ENCODE measurements at regions not wholly inside any gene's neighbourhood (a gene's known extent, or its start where the extent isn't known, plus 50 kb on each side); places are given as distances from the start of the nearest gene placed in this dataset.

GRCh38 chr1:222021129-222021528 lies 279.2 kb upstream of the DUSP10 start:
- ATAC-seq (ENCODE audit: low read depth in 2 of 2) (no peak), DNase-seq (no peak)
- Mint-ChIP-seq H3K4me3 (no peak overlapping the region), H3K27me3 (peaks cover 0 to 3% (median under 1%) of the 10 kb centered on the region in 3 donors), H3K36me3 (no peaks in the 10 kb centered on the region), H3K27ac (no peak overlapping the region), H3K4me1 (no peaks in the 10 kb centered on the region), H3K9me3 (peaks cover 0 to 2% (median 0%) of the 10 kb centered on the region in 7 donors)

- DNase-seq (no peak), ATAC-seq (ENCODE audit: low read depth in 2 of 2) (no peak)
- Mint-ChIP-seq H3K9me3 (peaks cover 0 to 2% (median 0%) of the 10 kb centered on the region in 7 donors), H3K27ac (no peak overlapping the region), H3K4me1 (no peaks in the 10 kb centered on the region), H3K36me3 (no peaks in the 10 kb centered on the region), H3K27me3 (no peaks in the 10 kb centered on the region), H3K4me3 (no peak overlapping the region)
Measured at GRCh38 chr1:222020553-222020952, 278.7 kb upstream of the DUSP10 start.

DNA sequence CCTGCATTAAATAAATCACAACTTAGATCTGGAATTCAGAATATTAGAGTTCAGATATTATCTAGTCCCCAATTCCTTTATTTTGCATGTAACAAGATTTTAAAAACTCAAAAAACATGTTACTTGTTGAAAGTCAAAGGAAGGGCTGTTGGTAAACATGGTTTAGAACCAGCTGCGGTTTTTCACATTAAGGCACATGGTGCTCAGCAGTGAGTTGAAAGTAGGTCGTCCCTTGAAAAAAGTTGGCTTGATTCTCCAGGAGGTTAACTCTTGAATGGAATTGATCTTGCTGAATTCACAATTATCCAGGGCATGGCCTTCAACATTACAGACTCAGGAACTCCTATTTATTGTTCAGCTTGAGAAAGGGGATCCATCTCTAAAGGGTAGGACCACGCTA lies 277.1 kb upstream of the DUSP10 start:
- H3K9me3 Mint-ChIP-seq: peaks cover 0 to 2% (median 0%) of the 10 kb centered on the region in 7 donors
- H3K36me3 Mint-ChIP-seq: no peaks in the 10 kb centered on the region
- H3K27me3 Mint-ChIP-seq: no peaks in the 10 kb centered on the region
- peak overlapping the region in 1 of 6 donors; percentile 6 for H3K27ac Mint-ChIP-seq
- ATAC-seq (ENCODE audit: low read depth in 2 of 2) (no peak), DNase-seq (no peak)
- no peak overlapping the region for H3K4me3 Mint-ChIP-seq
- no peaks in the 10 kb centered on the region for H3K4me1 Mint-ChIP-seq

DNA sequence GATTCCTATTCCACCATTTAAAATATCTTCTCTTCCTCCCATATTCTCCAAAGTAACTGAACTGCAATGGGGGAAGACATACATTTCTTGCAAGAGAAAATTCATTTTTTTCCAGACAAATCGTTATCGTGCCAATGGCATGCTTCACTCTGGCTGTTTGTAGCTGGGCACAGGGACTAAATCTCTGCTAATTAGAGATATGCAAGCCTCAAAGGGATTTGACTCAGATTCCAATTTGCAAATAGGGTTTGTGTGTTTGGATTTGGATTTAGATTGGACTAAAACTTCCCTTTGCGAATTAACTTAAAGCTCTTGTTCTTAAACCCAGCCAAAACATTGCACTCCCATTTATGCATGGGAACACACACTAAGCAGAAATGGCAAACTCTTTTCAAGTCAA lies 276.2 kb upstream of the DUSP10 start:
- Mint-ChIP-seq H3K36me3 (no peaks in the 10 kb centered on the region), H3K27ac (no peak overlapping the region), H3K4me3 (no peak overlapping the region), H3K4me1 (no peaks in the 10 kb centered on the region), H3K27me3 (peaks cover 0 to 6% (median 0%) of the 10 kb centered on the region in 3 donors), H3K9me3 (no peaks in the 10 kb centered on the region)
- no peak for ATAC-seq (ENCODE audit: low read depth in 2 of 2)
- no peak for DNase-seq

DNA sequence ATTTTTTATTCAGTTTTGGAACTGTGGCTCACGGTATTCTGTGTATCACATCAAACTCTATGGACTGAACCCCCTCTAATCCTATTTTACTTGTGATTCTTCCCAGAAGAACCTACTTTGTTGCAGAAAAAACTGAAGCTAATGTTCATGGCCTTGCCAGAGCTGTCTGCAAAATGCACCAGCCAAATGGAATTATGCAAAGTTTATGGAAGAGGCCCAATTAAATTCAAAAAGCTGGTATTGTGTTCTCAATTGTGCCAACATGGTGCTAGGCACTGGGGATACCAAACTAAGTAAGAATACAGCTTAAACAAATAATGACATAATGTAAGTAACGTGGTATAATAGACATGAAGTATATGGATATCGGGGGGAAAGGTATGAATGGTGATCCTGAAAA lies 273.8 kb upstream of the DUSP10 start:
- Mint-ChIP-seq H3K36me3 (no peaks in the 10 kb centered on the region), H3K4me1 (no peaks in the 10 kb centered on the region), H3K27me3 (peaks cover 0 to 6% (median 0%) of the 10 kb centered on the region in 3 donors), H3K9me3 (no peaks in the 10 kb centered on the region), H3K27ac (no peak overlapping the region), H3K4me3 (no peak overlapping the region)
- DNase-seq: no peak
- no peak for ATAC-seq (ENCODE audit: low read depth in 2 of 2)

DNA sequence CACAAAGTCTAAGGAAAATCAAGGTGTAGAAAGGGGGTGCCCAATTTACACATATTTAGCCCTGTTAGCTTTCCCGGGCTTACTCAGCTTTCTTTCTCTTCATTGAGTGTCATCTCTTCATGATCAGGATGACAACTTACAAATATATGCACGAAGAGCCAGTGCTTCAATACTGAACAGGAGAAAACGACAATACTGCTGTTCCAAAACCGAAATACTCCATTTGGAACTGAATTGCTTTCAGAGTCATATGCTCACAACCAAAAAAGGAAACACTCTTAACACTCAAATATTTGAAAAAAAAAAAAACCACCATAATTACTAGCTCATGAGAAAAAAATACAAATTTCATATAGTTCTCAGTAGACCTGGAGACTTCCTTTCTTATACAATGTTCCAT lies 272.1 kb upstream of the DUSP10 start:
- Mint-ChIP-seq H3K27ac (no peak overlapping the region), H3K27me3 (peaks cover 0 to 6% (median 0%) of the 10 kb centered on the region in 3 donors), H3K36me3 (no peaks in the 10 kb centered on the region), H3K4me1 (peaks cover under 1 to 2% (median 2%) of the 10 kb centered on the region in 3 donors), H3K9me3 (no peaks in the 10 kb centered on the region), H3K4me3 (no peak overlapping the region)
- DNase-seq (no peak), ATAC-seq (ENCODE audit: low read depth in 2 of 2) (no peak)

DNA sequence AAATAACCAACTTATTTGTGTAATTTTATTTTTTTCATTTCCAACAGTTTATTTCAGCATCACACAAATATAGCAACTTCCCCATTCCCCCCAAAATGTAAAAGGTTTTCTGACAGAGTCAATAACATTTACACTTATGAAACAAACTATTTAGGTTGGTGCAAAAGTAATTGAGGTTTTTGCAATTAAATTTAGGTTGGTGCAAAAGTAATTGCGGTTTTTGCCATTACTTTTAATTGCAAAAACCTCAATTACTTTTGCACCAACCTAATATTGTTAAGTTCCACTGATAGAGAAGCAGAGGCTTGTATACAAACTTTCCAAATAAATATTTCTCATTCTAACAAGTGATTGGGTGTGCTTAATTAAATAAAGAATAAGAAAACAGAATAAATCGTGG lies 270.9 kb upstream of the DUSP10 start:
- Mint-ChIP-seq H3K27ac (no peak overlapping the region), H3K9me3 (no peaks in the 10 kb centered on the region), H3K27me3 (peaks cover 0 to 6% (median 0%) of the 10 kb centered on the region in 3 donors), H3K4me3 (no peak overlapping the region), H3K36me3 (no peaks in the 10 kb centered on the region), H3K4me1 (peaks cover 4 to 6% (median 5%) of the 10 kb centered on the region in 3 donors)
- DNase-seq: no peak
- no peak for ATAC-seq (ENCODE audit: low read depth in 2 of 2)

GRCh38 chr1:222010306-222010705 lies 268.4 kb upstream of the DUSP10 start:
- Mint-ChIP-seq H3K27me3 (peaks cover 0 to 6% (median 0%) of the 10 kb centered on the region in 3 donors), H3K27ac (no peak overlapping the region), H3K4me3 (no peak overlapping the region), H3K36me3 (no peaks in the 10 kb centered on the region), H3K4me1 (peaks cover 4 to 6% (median 5%) of the 10 kb centered on the region in 3 donors), H3K9me3 (no peaks in the 10 kb centered on the region)
- no peak for ATAC-seq (ENCODE audit: low read depth in 2 of 2)
- DNase-seq: no peak

DNA sequence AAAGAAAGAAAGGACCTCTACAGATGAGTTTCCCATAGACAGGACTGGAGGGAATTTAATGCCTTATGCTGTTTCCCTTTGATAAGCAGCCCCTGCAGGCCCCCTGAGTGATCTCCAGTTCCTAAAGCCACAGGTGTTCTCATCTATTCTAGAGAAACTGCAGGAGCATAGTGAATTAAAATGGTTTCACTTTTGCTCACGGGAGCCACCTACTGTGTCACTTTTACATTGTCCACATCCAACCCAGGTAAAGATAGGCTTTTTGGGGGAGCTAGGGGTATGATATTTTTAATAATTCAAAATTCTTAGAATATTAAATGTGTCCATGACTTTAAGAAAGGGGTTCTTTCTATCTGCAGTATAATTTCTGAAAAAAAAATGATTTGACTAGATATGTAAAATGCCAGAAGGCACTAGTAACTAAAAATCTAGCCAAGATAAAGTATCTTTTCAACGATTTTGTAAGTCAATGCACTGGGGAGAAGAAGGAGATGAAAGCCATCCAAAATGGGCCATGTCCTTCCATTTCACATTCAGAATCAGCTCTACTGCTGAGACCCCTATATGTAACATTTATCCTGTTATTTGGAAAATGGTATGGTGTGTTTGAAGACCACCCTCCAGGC lies 267.3 kb upstream of the DUSP10 start:
- Mint-ChIP-seq H3K4me3 (peak overlapping the region in 1 of 8 donors; percentile 15), H3K36me3 (no peaks in the 10 kb centered on the region), H3K9me3 (no peaks in the 10 kb centered on the region), H3K27me3 (peaks cover 0 to 6% (median 5%) of the 10 kb centered on the region in 3 donors), H3K27ac (peak overlapping the region in 2 of 6 donors; percentile 49 to 70), H3K4me1 (peaks cover 4 to 6% (median 5%) of the 10 kb centered on the region in 3 donors)
- ATAC-seq (ENCODE audit: low read depth in 2 of 2): peak; percentile 79 to 85
- peak; percentile 32 for DNase-seq

- H3K27me3 Mint-ChIP-seq: peaks cover 0 to 5% (median 0%) of the 10 kb centered on the region in 3 donors
- H3K4me1 Mint-ChIP-seq: peaks cover 4 to 6% (median 5%) of the 10 kb centered on the region in 3 donors
- ATAC-seq (ENCODE audit: low read depth in 2 of 2) (no peak), DNase-seq (no peak)
- no peaks in the 10 kb centered on the region for H3K36me3 Mint-ChIP-seq
- H3K27ac Mint-ChIP-seq: peak overlapping the region in 1 of 6 donors; percentile 5
- H3K9me3 Mint-ChIP-seq: no peaks in the 10 kb centered on the region
- no peak overlapping the region for H3K4me3 Mint-ChIP-seq
Measured at GRCh38 chr1:222006715-222007114, 264.8 kb upstream of the DUSP10 start.

DNA sequence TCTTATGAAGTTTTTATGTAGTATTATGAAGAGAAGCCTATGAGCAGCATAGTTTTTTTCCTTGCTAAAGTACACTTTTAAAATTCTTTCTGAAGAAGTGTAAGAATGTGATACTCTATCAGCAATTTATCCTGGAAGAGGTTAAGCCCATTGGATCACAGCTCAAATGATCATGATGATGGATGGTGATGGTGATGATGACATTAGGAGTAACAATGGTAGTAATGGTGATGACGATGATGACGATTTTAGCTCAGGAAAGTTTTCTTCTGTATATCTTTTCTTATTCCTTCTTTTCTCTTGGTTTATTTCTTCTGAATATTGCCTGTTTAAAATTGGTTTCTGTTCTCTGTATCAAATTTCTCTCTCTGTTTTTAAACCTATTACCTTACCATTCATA lies 262.9 kb upstream of the DUSP10 start:
- ATAC-seq (ENCODE audit: low read depth in 2 of 2) (no peak), DNase-seq (no peak)
- peaks cover 0 to 5% (median 0%) of the 10 kb centered on the region in 3 donors for H3K27me3 Mint-ChIP-seq
- H3K4me3 Mint-ChIP-seq: no peak overlapping the region
- H3K4me1 Mint-ChIP-seq: peaks cover 4 to 6% (median 5%) of the 10 kb centered on the region in 3 donors
- no peaks in the 10 kb centered on the region for H3K9me3 Mint-ChIP-seq
- H3K36me3 Mint-ChIP-seq: no peaks in the 10 kb centered on the region
- H3K27ac Mint-ChIP-seq: no peak overlapping the region

DNA sequence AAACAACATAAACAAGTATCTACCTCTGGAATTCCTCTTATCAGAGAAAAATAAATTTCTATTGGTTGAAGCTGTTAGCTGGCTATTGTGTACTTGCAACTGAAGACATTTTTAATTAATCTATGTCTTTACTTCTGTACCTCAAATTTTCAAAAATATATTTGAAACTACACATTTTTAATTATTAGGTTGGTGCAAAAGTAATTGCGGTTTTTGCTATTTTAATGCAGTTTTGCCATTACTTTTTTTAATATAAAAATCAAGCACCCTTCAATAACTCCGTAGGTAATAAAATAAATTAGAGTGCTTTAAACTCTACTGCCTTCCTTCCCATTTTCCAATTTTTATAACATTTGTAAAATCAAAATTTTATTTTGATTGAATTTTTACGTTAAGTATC lies 262.1 kb upstream of the DUSP10 start:
- Mint-ChIP-seq H3K27me3 (peaks cover 0 to 5% (median 0%) of the 10 kb centered on the region in 3 donors), H3K4me1 (peaks cover 2 to 5% (median 4%) of the 10 kb centered on the region in 3 donors), H3K4me3 (no peak overlapping the region), H3K27ac (no peak overlapping the region), H3K9me3 (no peaks in the 10 kb centered on the region), H3K36me3 (no peaks in the 10 kb centered on the region)
- no peak for ATAC-seq (ENCODE audit: low read depth in 2 of 2)
- no peak for DNase-seq

GRCh38 chr1:222002503-222002902 lies 260.6 kb upstream of the DUSP10 start:
- H3K27me3 Mint-ChIP-seq: peaks cover 0 to 5% (median 0%) of the 10 kb centered on the region in 3 donors
- no peak overlapping the region for H3K4me3 Mint-ChIP-seq
- no peaks in the 10 kb centered on the region for H3K36me3 Mint-ChIP-seq
- no peak for DNase-seq
- no peak overlapping the region for H3K27ac Mint-ChIP-seq
- H3K9me3 Mint-ChIP-seq: no peaks in the 10 kb centered on the region
- no peaks in the 10 kb centered on the region for H3K4me1 Mint-ChIP-seq
- no peak for ATAC-seq (ENCODE audit: low read depth in 2 of 2)

DNA sequence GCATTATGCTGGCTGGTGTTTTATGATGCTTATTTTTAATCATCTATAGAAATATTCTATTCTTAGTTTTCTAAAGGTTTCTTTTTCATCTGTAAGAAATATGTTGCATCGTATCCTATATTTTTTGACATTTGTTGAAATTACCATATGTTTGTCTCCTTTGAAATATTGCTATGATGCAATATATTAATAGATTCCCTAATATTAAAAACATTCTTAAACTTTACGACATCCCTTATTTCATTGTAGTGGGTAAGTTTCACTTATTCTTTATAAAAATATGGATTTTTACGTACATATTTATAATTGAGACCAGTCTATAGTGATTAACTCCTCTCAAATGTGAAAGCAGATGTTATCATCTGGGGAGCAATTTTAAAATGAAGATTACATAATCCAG lies 258.2 kb upstream of the DUSP10 start:
- no peaks in the 10 kb centered on the region for H3K4me1 Mint-ChIP-seq
- ATAC-seq (ENCODE audit: low read depth in 2 of 2): no peak
- no peaks in the 10 kb centered on the region for H3K9me3 Mint-ChIP-seq
- peaks cover 0 to 4% (median 0%) of the 10 kb centered on the region in 3 donors for H3K27me3 Mint-ChIP-seq
- no peak overlapping the region for H3K4me3 Mint-ChIP-seq
- H3K36me3 Mint-ChIP-seq: no peaks in the 10 kb centered on the region
- no peak for DNase-seq
- no peak overlapping the region for H3K27ac Mint-ChIP-seq
